ENCODE measurements at regions not wholly inside any gene's neighbourhood (a gene's known extent, or its start where the extent isn't known, plus 50 kb on each side); places are given as distances from the start of the nearest gene placed in this dataset.

- no peak for DNase-seq (ENCODE audit: low spot score in 2 of 2)
- WGBS: 63% methylated on average over 4 of the region's 4 CpGs
Measured at GRCh38 chr7:12091231-12091630, 119.9 kb upstream of the TMEM106B start.

GRCh38 chr7:12092499-12093130 is 118.5 kb upstream of the TMEM106B start:
- no peak for TF ChIP-seq CTCF (IDR thresholded peaks at IDR 0.05)
- no peak for TF ChIP-seq POLR2AphosphoS5 (IDR thresholded peaks at IDR 0.05)
- TF ChIP-seq EP300 (IDR thresholded peaks at IDR 0.05): no peak
- no peak for TF ChIP-seq POLR2A (IDR thresholded peaks at IDR 0.05)
- 91% methylated on average over 5 of the region's 5 CpGs for WGBS

More at GRCh38 chr7:12091231-12091630, 119.9 kb upstream of the TMEM106B start:
- TF ChIP-seq POLR2A (IDR thresholded peaks at IDR 0.05): no peak
- TF ChIP-seq POLR2AphosphoS5 (IDR thresholded peaks at IDR 0.05): no peak
- H3K36me3 ChIP-seq: no peaks in the 10 kb centered on the region
- H3K27ac ChIP-seq: no peak overlapping the region
- H3K27me3 ChIP-seq: no peaks in the 10 kb centered on the region
- no peaks in the 10 kb centered on the region for H3K9me3 ChIP-seq
- peaks cover 2% of the 10 kb centered on the region for H3K4me1 ChIP-seq
- no peak overlapping the region for H3K4me3 ChIP-seq

GRCh38 chr7:12093365-12093764 is 117.7 kb upstream of the TMEM106B start:
- no peak for DNase-seq (ENCODE audit: low spot score in 2 of 2)
- Histone ChIP-seq H3K9me3 (no peaks in the 10 kb centered on the region), H3K36me3 (no peaks in the 10 kb centered on the region), H3K4me3 (no peak overlapping the region), H3K27me3 (no peaks in the 10 kb centered on the region), H3K27ac (no peak overlapping the region), H3K4me1 (peaks cover 2% of the 10 kb centered on the region)
- TF ChIP-seq POLR2A (IDR thresholded peaks at IDR 0.05): no peak
- no peak for TF ChIP-seq POLR2AphosphoS5 (IDR thresholded peaks at IDR 0.05)
- TF ChIP-seq EP300 (IDR thresholded peaks at IDR 0.05): no peak
- no peak for TF ChIP-seq CTCF (IDR thresholded peaks at IDR 0.05)
- WGBS: 96% methylated on average over 1 of the region's 1 CpG

More at GRCh38 chr7:12092499-12093130, 118.5 kb upstream of the TMEM106B start:
- no peak overlapping the region for H3K4me3 ChIP-seq
- H3K36me3 ChIP-seq: no peaks in the 10 kb centered on the region
- H3K4me1 ChIP-seq: peaks cover 2% of the 10 kb centered on the region
- no peak for DNase-seq (ENCODE audit: low spot score in 2 of 2)
- no peaks in the 10 kb centered on the region for H3K27me3 ChIP-seq
- no peak overlapping the region for H3K27ac ChIP-seq
- H3K9me3 ChIP-seq: no peaks in the 10 kb centered on the region

- no peak for DNase-seq (ENCODE audit: low spot score in 2 of 2)
- Histone ChIP-seq H3K9me3 (no peaks in the 10 kb centered on the region), H3K4me1 (peaks cover 2% of the 10 kb centered on the region), H3K36me3 (no peaks in the 10 kb centered on the region), H3K27ac (no peak overlapping the region), H3K27me3 (no peaks in the 10 kb centered on the region), H3K4me3 (no peak overlapping the region)
- whole genome bisulfite sequencing: 44% methylated on average over 4 of the region's 4 CpGs
- TF ChIP-seq EP300 (IDR thresholded peaks at IDR 0.05) (no peak), POLR2AphosphoS5 (IDR thresholded peaks at IDR 0.05) (no peak), POLR2A (IDR thresholded peaks at IDR 0.05) (no peak), CTCF (IDR thresholded peaks at IDR 0.05) (no peak)
Measured at GRCh38 chr7:12094365-12094921, 116.7 kb upstream of the TMEM106B start.

GRCh38 chr7:12102126-12102525 is 109.0 kb upstream of the TMEM106B start:
- DNase-seq (ENCODE audit: low spot score in 2 of 2): no peak

More at GRCh38 chr7:12102126-12102525, 109.0 kb upstream of the TMEM106B start:
- no peak for TF ChIP-seq CTCF (IDR thresholded peaks at IDR 0.05)
- no peak for TF ChIP-seq POLR2A (IDR thresholded peaks at IDR 0.05)
- no peak for TF ChIP-seq POLR2AphosphoS5 (IDR thresholded peaks at IDR 0.05)
- no peak for TF ChIP-seq EP300 (IDR thresholded peaks at IDR 0.05)
- 78% methylated on average over 3 of the region's 3 CpGs for WGBS
- no peaks in the 10 kb centered on the region for H3K27me3 ChIP-seq
- no peak overlapping the region for H3K27ac ChIP-seq
- H3K36me3 ChIP-seq: no peaks in the 10 kb centered on the region
- no peaks in the 10 kb centered on the region for H3K9me3 ChIP-seq
- no peak overlapping the region for H3K4me3 ChIP-seq
- H3K4me1 ChIP-seq: no peaks in the 10 kb centered on the region
